Stimulated activated memory B cell treated with anti-CD40 and anti-IgM and Interleukin-4, amounts not matched to agents 10 μg/mL and 1 μg/mL and 100 μg/mL, for 72 hours (primary cell): ENCODE measurements at regions not wholly inside any gene's neighbourhood (a gene's known extent, or its start where the extent isn't known, plus 50 kb on each side); places are given as distances from the start of the nearest gene placed in this dataset.

Source experiments
- ATAC-seq: fragments of 150-1000 bp; cut with Tn5 transposase; 2 replicates; pipeline ENCODE4 v1.10.0; 2021
- H3K27ac Mint-ChIP-seq: one replicate; pipeline ENCODE4 v1.8.0; 2022; ENCODE audit warnings: mild to moderate bottlenecking, mixed read lengths
- H3K27me3 Mint-ChIP-seq: one replicate; pipeline ENCODE4 v1.8.0; 2022; ENCODE audit warnings: mixed read lengths
- H3K36me3 Mint-ChIP-seq: one replicate; pipeline ENCODE4 v1.8.0; 2022; ENCODE audit warnings: mixed read lengths
- H3K4me1 Mint-ChIP-seq: one replicate; pipeline ENCODE4 v1.8.0; 2022; ENCODE audit warnings: mixed read lengths
- H3K4me3 Mint-ChIP-seq: one replicate; pipeline ENCODE4 v1.8.0; 2022; ENCODE audit warnings: mild to moderate bottlenecking, moderate library complexity, mixed read lengths
- H3K9me3 Mint-ChIP-seq: one replicate; pipeline ENCODE4 v1.8.0; 2022; ENCODE audit warnings: mixed read lengths

- no peak overlapping the region for H3K27ac Mint-ChIP-seq
- peaks cover 11% of the 10 kb centered on the region for H3K4me1 Mint-ChIP-seq
- H3K36me3 Mint-ChIP-seq = no peaks in the 10 kb centered on the region
- no peak for ATAC-seq
- H3K9me3 Mint-ChIP-seq = no peaks in the 10 kb centered on the region
- no peaks in the 10 kb centered on the region for H3K27me3 Mint-ChIP-seq
- no peak overlapping the region for H3K4me3 Mint-ChIP-seq
These were observed 262.7 kb downstream of the CHL1 start for GRCh38 chr3:459311-459670.

GRCh38 chr3:461006-461405, 264.4 kb downstream of the CHL1 start:
- Mint-ChIP-seq H3K27ac (no peak overlapping the region), H3K4me1 (peaks cover 11% of the 10 kb centered on the region), H3K27me3 (no peaks in the 10 kb centered on the region), H3K4me3 (no peak overlapping the region), H3K36me3 (no peaks in the 10 kb centered on the region), H3K9me3 (no peaks in the 10 kb centered on the region)
- no peak for ATAC-seq

DNA sequence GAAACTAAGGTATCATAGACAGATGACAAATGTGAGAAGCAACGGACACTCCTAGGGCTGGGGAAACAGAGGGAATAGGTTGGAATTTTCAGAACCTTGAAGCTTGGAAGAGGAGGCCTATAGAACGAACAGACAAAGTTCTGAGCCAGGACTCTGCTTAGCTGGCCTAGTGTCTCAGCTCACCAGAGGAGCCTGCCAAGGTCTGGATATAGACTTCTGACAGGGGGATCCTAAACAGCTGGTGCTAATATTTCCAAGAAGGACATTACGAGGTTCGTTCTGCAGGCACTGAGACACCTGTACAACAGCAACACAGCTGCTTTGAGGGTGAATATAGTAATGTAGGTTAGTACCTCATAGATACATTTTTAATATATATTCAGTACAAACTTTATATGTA, 266.3 kb downstream of the CHL1 start:
- Mint-ChIP-seq H3K9me3 (no peaks in the 10 kb centered on the region), H3K4me3 (no peak overlapping the region), H3K27me3 (no peaks in the 10 kb centered on the region), H3K27ac (peak overlapping the region; percentile 53), H3K4me1 (peaks cover 11% of the 10 kb centered on the region), H3K36me3 (no peaks in the 10 kb centered on the region)
- ATAC-seq = no peak

GRCh38 chr3:463252-464192, 267.0 kb downstream of the CHL1 start:
- Mint-ChIP-seq H3K4me3 (no peak overlapping the region), H3K27ac (peak overlapping the region; percentile 53), H3K4me1 (peaks cover 15% of the 10 kb centered on the region), H3K9me3 (no peaks in the 10 kb centered on the region), H3K36me3 (no peaks in the 10 kb centered on the region), H3K27me3 (no peaks in the 10 kb centered on the region)
- ATAC-seq = peak; percentile 97

DNA sequence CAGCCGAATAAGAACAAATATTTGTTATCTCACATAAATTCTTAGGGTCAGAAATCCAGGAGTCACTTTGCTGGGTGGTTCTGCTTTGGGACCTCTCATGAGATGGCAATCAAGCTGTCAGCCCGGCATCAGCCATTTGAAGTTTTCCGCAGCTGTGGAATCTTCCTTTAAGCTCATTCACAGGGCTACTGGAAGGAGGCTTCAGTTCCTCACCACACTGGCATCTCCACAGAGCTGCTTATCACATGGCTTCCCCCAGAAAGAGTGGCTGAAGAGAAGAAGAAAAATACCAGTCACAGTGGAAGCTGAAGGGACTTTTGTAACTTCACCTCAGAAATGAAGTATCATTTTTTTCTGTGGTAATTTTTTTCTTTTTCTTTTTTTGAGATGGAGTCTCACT, 267.7 kb downstream of the CHL1 start:
- peaks cover 15% of the 10 kb centered on the region for H3K4me1 Mint-ChIP-seq
- peak; percentile 49 for ATAC-seq
- H3K27ac Mint-ChIP-seq = peak overlapping the region; percentile 53
- no peaks in the 10 kb centered on the region for H3K9me3 Mint-ChIP-seq
- H3K27me3 Mint-ChIP-seq = no peaks in the 10 kb centered on the region
- no peak overlapping the region for H3K4me3 Mint-ChIP-seq
- no peaks in the 10 kb centered on the region for H3K36me3 Mint-ChIP-seq

DNA sequence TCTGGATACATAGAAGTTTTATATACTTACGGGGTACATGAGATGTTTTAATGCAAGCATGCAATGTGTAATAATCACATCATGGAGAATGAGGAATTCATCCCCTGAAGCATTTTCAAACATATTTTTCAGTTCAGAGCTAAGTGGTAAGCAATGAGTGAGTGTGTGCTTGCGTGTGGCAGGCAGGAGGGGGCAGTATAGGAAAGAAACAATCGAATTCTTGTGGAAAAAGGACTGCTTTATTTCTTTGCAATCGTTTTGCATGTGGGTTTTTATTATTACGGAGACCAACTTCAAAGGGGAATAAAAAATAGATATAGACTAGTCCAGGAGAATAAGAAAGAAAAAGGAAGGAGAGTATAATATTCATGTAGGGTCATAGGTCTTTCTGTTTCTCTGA, 271.6 kb downstream of the CHL1 start:
- H3K36me3 Mint-ChIP-seq = no peaks in the 10 kb centered on the region
- no peak for ATAC-seq
- H3K9me3 Mint-ChIP-seq = peaks cover 4% of the 10 kb centered on the region
- no peaks in the 10 kb centered on the region for H3K27me3 Mint-ChIP-seq
- H3K4me1 Mint-ChIP-seq = peaks cover 8% of the 10 kb centered on the region
- no peak overlapping the region for H3K4me3 Mint-ChIP-seq
- H3K27ac Mint-ChIP-seq = no peak overlapping the region

DNA sequence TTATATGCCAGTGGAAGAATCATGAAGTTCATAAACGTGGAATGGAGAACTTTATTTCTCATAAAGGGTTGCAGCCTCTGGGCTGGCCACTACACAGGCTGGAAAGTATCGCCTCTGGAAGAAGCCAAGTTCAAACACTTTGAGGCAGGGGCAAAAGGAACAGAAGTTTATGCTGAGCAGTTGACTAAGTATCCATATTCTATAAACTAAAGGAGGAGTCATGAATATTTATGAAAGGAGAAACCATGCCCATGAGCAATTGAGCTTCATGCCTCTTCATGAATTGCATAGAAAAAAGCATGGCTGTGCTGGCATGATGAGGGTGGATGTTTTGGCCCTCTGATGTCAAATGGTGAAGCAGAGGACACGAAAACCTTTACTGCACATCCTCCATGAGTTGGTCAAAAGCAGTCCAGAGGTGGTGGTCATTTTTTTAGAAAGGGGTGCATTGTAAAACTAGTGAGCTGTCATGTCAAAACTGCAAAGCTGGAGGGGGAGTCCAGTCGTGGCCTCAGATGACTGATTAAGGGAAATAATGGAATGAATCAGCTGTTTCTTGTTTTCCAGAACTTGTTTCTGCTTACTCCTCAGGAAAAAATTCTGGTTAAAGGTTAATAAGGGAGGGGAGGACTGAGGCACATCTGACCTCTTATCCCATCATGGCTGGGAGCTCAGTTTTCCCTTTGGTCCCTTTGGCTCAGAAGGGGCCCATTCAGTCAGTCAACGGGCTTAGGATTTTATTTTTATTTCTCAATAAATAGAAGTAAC, 276.7 kb downstream of the CHL1 start:
- peaks cover 2% of the 10 kb centered on the region for H3K4me1 Mint-ChIP-seq
- ATAC-seq = no peak
- H3K36me3 Mint-ChIP-seq = no peaks in the 10 kb centered on the region
- H3K27ac Mint-ChIP-seq = no peak overlapping the region
- peaks cover 4% of the 10 kb centered on the region for H3K9me3 Mint-ChIP-seq
- H3K27me3 Mint-ChIP-seq = no peaks in the 10 kb centered on the region
- H3K4me3 Mint-ChIP-seq = no peak overlapping the region

- Mint-ChIP-seq H3K4me3 (no peak overlapping the region), H3K4me1 (no peaks in the 10 kb centered on the region), H3K36me3 (no peaks in the 10 kb centered on the region), H3K27me3 (no peaks in the 10 kb centered on the region), H3K27ac (no peak overlapping the region), H3K9me3 (peaks cover 10% of the 10 kb centered on the region)
- no peak for ATAC-seq
These were observed 278.3 kb downstream of the CHL1 start for GRCh38 chr3:474828-475227.

- no peak for ATAC-seq
- Mint-ChIP-seq H3K27me3 (no peaks in the 10 kb centered on the region), H3K4me3 (no peak overlapping the region), H3K9me3 (peaks cover 6% of the 10 kb centered on the region), H3K36me3 (no peaks in the 10 kb centered on the region), H3K4me1 (no peaks in the 10 kb centered on the region), H3K27ac (no peak overlapping the region)
These were observed 283.5 kb downstream of the CHL1 start for GRCh38 chr3:480070-480469.

DNA sequence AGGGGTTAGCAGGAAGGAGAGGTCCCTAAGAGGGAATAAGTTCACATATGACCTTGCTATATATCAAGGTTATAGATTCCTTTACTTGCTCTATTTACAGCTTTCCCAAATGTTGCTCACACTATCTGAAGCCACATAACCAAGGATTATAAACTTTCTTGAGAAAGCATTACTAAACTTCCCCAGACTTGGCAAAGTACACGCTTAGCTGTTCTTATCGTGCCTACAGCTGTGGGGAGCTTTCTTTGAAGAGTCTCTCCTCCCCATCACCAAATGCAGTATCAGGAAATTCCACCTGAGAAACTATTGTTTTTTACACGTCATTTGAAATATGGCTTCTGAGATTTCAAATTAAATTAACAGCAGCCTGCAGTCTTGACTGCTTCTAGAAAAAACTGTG, 284.5 kb downstream of the CHL1 start:
- no peak overlapping the region for H3K4me3 Mint-ChIP-seq
- ATAC-seq = no peak
- H3K4me1 Mint-ChIP-seq = no peaks in the 10 kb centered on the region
- no peaks in the 10 kb centered on the region for H3K27me3 Mint-ChIP-seq
- no peak overlapping the region for H3K27ac Mint-ChIP-seq
- H3K36me3 Mint-ChIP-seq = no peaks in the 10 kb centered on the region
- peaks cover 6% of the 10 kb centered on the region for H3K9me3 Mint-ChIP-seq

GRCh38 chr3:481680-482079, 285.1 kb downstream of the CHL1 start:
- no peak for ATAC-seq
- H3K36me3 Mint-ChIP-seq = no peaks in the 10 kb centered on the region

DNA sequence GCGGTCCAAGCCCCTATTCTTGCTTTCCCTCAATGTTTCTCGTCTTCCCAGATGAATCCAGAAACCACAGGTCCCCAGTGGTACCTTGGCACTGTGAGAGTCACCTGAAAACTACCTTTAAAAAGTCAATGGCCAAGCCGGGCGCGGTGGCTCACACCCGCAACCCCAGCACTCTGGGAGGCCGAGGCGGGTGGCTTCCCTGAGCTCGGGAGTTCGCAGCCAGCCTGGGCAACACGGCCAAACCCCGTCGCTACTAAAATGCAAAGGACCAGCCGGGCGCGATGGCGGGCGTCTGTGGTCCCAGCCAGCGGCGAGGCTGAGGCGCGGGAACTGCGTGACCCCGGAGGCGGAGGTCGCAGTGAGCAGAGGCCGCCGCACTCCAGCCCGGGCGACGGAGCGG, 285.9 kb downstream of the CHL1 start:
- Mint-ChIP-seq H3K36me3 (no peaks in the 10 kb centered on the region), H3K27ac (no peak overlapping the region), H3K4me3 (no peak overlapping the region), H3K9me3 (peaks cover 6% of the 10 kb centered on the region), H3K4me1 (no peaks in the 10 kb centered on the region), H3K27me3 (no peaks in the 10 kb centered on the region)
- ATAC-seq = no peak

More at GRCh38 chr3:481680-482079, 285.1 kb downstream of the CHL1 start:
- no peak overlapping the region for H3K27ac Mint-ChIP-seq
- no peak overlapping the region for H3K4me3 Mint-ChIP-seq
- H3K27me3 Mint-ChIP-seq = no peaks in the 10 kb centered on the region
- no peaks in the 10 kb centered on the region for H3K4me1 Mint-ChIP-seq
- peaks cover 6% of the 10 kb centered on the region for H3K9me3 Mint-ChIP-seq

DNA sequence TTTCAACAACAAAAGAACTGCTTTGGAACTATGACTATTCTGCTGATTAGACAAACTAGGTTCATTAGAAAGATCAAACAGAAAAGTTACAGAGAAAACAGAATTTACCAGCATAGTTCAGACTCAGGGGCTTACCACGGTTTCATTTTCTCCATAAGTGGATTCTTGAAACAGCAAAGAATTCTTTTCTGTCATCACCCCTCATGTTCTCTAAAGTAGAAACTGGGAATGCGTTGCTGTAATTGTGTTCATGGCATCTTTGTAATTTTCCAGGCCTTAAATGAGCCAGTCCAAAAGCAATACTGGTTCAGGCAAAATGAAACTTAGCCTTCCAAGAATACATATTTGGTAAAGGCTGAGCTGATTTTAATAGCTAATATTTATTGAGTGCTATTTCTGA, 287.8 kb downstream of the CHL1 start:
- H3K27ac Mint-ChIP-seq = no peak overlapping the region
- ATAC-seq = no peak
- H3K4me1 Mint-ChIP-seq = no peaks in the 10 kb centered on the region
- H3K27me3 Mint-ChIP-seq = no peaks in the 10 kb centered on the region
- H3K36me3 Mint-ChIP-seq = no peaks in the 10 kb centered on the region
- peaks cover 4% of the 10 kb centered on the region for H3K9me3 Mint-ChIP-seq
- H3K4me3 Mint-ChIP-seq = no peak overlapping the region

DNA sequence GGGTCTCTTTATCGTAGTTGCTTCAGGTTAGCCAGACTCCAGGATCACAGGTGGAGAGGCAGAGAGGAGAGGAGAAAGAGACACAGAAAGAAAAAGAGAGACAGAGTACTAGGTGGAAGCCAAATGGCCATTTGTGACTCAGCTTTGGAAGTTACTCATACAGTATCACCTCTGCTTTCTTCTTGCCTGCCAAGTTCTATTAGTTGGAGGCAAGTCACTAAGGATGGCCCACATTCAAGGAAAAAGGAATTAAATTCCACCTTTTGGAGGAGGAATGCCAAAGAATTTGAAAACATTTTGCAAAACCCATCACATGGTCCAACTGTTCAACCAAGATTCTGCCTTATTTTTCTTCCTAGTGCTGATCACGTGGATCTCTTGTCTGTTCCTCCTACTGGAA, 291.1 kb downstream of the CHL1 start:
- Mint-ChIP-seq H3K27me3 (no peaks in the 10 kb centered on the region), H3K27ac (no peak overlapping the region), H3K4me1 (peaks cover 3% of the 10 kb centered on the region), H3K4me3 (no peak overlapping the region), H3K9me3 (no peaks in the 10 kb centered on the region), H3K36me3 (no peaks in the 10 kb centered on the region)
- no peak for ATAC-seq

DNA sequence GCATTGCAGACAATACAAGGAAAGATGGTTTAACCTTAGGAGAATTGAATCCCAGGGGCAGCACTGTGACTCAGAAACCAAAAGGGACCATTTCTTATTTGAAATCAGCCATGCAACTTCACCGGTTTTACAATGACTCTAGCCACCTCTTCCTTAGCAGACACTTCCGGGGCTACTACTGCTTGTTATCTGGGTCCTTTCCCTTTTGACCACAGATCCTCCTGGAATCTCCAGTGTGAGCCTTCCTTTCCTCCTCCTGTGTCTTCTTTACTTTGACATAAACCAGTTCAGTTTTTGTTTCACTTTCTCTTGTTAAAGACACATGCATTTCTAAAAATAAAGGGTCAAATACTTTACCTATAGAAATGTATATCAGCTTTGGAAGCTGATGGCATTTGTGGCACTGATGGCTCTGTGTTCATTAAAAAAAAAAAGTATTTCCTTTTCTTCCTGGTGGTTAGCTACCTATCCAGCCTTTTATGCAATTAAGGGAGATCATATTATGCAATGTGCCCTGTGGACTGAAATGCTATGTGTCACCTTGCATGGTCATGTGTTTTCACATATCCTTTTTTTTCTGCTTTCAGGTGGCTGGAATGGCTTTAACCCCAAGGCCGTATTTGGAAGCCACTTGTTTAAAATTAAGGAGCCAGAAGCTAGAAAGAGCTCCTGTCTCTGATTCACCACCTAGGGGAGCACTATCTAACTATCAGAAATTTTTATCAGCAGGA, 296.2 kb downstream of the CHL1 start:
- peak overlapping the region; percentile 29 for H3K27ac Mint-ChIP-seq
- H3K9me3 Mint-ChIP-seq = no peaks in the 10 kb centered on the region
- H3K27me3 Mint-ChIP-seq = no peaks in the 10 kb centered on the region
- H3K4me3 Mint-ChIP-seq = peak overlapping the region; percentile 64
- no peaks in the 10 kb centered on the region for H3K36me3 Mint-ChIP-seq
- H3K4me1 Mint-ChIP-seq = peaks cover 8% of the 10 kb centered on the region
- no peak for ATAC-seq
